WI38 (cell line): ENCODE measurements at regions not wholly inside any gene's neighbourhood (a gene's known extent, or its start where the extent isn't known, plus 50 kb on each side); places are given as distances from the start of the nearest gene placed in this dataset.

Experiments used
- H3K4me3 ChIP-seq: 2 replicates; pipeline ENCODE4 v1.5.1; 2011; ENCODE audit warnings: low read depth, mild to moderate bottlenecking, control low read depth, low read length
- CTCF ChIP-seq: IDR thresholded peaks from 2 replicates; pipeline ENCODE4 v1.5.1; 2012; ENCODE audit warnings: low read depth, mild to moderate bottlenecking, control low read depth, low read length

DNA sequence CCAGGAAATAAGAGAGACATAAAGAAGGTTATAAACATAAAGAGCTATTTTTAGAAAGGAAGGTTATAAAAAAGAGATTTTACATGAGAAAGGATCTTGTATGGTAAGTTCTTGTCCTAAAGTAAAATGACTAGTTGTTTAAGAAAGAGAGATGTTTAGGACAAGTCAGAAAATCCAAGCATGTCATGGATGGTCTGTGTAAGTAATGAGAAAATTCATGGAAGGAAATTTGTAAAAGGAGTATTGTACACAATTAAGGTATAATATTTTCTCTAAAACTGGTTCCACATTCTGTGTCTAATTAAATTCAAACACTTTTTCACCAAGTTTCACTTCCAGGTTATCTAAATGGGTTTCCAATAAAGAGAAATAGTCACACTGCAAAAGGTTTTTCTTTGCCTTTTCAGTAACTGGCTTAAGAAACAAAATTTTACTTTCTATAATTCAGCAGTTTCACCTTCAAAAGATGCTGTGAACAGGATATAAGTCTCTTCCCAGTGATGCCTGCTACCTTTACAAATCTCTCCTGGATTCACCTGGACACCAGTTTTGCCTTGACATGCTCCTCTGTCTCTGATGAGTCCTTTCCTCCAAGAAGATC is 455.7 kb downstream of the ZIC1 start:
- no peak overlapping the region for H3K4me3 ChIP-seq
- no peak for TF ChIP-seq CTCF

DNA sequence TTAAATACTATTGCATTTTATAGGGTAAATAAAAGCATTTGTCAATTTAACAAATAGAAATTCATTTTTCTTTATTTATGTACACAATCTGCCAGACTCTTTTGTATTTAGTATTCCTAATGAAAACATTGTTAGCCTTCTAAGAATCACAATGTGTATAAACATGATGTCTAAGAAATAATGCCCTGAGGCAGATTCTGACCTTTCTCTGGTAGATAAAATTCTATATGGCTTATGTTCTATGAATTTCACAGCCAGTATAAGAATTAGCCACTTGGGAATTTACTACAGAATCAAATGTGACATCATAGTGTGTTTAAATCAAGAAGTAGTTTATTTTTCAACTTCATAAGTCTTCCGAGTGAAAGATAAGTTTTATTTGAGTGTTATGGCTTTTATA is 457.4 kb downstream of the ZIC1 start:
- TF ChIP-seq CTCF = no peak

DNA sequence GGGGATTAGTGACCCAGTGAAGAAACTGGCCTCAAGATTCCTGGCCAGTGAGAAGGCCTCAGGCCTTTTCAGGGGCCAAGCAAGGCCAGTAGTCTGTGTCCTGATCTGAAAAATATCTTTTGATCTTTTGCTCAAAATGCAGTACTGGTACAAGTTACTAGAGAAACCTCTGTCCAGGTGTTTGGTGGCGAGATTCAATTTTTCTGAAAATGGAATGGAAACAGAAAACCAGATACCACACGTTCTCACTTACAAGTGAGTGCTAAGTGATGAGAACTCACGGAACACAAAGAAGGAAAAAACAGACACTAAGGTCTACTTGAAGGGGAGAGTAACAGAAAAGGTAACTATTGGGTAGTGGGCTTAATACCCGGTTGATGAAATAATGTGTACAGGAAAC is 463.4 kb downstream of the ZIC1 start:
- H3K4me3 ChIP-seq = no peak overlapping the region
- no peak for TF ChIP-seq CTCF

More for the DNA sequence above, 457.4 kb downstream of the ZIC1 start:
- H3K4me3 ChIP-seq = no peak overlapping the region

DNA sequence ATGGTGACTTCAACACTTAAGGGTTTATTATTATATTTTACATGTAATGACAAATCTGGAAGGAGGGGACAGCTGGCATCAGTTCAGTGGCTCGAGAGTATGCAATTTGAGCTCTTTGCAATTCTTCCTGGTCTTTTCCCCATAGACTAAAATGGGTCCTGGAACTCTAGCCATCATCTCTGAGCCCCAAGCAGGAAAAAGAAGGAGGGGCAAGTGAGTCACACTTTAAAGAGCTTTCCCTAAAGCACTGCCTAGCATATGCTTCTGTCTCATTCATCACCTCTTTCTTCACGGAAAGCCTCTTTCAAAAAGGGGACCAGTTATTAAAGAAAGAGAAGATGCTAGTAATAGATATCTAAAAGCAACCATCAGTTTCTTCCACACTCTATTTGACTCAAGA is 466.3 kb downstream of the ZIC1 start:
- TF ChIP-seq CTCF = no peak

DNA sequence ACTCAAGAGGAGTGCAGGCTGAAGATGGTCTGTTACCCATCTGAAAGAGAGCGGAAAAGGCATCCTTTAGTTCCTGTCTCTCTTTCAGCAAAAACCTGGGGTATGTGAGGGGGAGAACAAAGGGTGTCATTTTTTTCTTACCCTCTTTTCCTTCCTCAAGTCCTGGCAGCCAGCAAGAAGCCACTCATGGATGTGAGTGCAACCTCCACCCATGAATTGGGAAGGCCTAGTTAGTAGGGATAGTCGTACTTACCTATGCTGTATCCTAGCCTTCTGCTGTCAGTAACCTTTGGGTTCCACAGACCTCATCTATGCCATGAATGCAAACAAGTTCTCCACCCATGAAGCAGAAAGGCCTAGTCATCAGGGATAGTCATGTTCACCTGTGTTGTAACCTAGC is 472.8 kb downstream of the ZIC1 start:
- no peak for TF ChIP-seq CTCF
- no peak overlapping the region for H3K4me3 ChIP-seq

More for the DNA sequence above, 466.3 kb downstream of the ZIC1 start:
- H3K4me3 ChIP-seq = no peak overlapping the region

- TF ChIP-seq CTCF = no peak
- no peak overlapping the region for H3K4me3 ChIP-seq
These were observed 477.7 kb downstream of the ZIC1 start for GRCh38 chr3:147886879-147887278.

GRCh38 chr3:147887797-147888196 is 478.6 kb downstream of the ZIC1 start:
- TF ChIP-seq CTCF = no peak
- no peak overlapping the region for H3K4me3 ChIP-seq
